Fibroblast of pulmonary artery (primary cell): ENCODE measurements at regions not wholly inside any gene's neighbourhood (a gene's known extent, or its start where the extent isn't known, plus 50 kb on each side); places are given as distances from the start of the nearest gene placed in this dataset.

Experiments used
- DNase-seq: peaks from one replicate; pipeline ENCODE4 v3.0.0-alpha.2; 2010; ENCODE audit warnings: low read depth
- H3K4me3 ChIP-seq: replicated peaks from 2 replicates; pipeline ENCODE4 v1.5.1; 2011; ENCODE audit warnings: low read depth, mild to moderate bottlenecking, control low read depth, low read length, moderate library complexity
- TF ChIP-seq, protein P1 (sequence below): IDR thresholded peaks from 2 replicates; pipeline ENCODE4 v1.5.1; 2011; ENCODE audit warnings: mild to moderate bottlenecking, control low read depth, low read length, inconsistent platforms; ENCODE audit errors: missing control alignments

DNA sequence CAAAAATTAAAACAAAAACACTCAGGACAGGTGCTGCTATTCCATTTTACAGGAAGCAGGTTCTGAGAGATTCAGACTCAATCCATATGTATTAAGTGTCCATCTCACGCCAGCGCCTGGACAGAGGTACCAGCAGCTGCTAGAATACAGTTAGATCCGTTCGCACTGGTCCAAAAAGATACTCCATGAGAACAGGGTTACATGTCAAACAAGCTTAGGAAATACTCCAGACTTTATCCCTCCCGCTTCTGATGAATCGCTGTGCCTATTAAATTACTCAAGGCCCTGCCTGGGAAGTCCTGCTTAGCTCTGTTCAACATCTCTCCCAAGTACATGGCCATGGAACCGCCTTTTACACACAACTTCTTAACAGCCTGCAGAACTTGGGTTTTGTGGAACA lies 50.2 kb upstream of the SLC35C1 start:
- DNase-seq: peak; percentile 46
- H3K4me3 ChIP-seq: no peak overlapping the region
- TF ChIP-seq, protein P1, sequence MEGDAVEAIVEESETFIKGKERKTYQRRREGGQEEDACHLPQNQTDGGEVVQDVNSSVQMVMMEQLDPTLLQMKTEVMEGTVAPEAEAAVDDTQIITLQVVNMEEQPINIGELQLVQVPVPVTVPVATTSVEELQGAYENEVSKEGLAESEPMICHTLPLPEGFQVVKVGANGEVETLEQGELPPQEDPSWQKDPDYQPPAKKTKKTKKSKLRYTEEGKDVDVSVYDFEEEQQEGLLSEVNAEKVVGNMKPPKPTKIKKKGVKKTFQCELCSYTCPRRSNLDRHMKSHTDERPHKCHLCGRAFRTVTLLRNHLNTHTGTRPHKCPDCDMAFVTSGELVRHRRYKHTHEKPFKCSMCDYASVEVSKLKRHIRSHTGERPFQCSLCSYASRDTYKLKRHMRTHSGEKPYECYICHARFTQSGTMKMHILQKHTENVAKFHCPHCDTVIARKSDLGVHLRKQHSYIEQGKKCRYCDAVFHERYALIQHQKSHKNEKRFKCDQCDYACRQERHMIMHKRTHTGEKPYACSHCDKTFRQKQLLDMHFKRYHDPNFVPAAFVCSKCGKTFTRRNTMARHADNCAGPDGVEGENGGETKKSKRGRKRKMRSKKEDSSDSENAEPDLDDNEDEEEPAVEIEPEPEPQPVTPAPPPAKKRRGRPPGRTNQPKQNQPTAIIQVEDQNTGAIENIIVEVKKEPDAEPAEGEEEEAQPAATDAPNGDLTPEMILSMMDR: no peak

- TF ChIP-seq, protein P1: no peak
- DNase-seq: peak; percentile 52
- no peak overlapping the region for H3K4me3 ChIP-seq
These were observed 50.7 kb upstream of the SLC35C1 start for GRCh38 chr11:45754261-45754709.

GRCh38 chr11:45752106-45752505 lies 52.8 kb upstream of the SLC35C1 start:
- no peak overlapping the region for H3K4me3 ChIP-seq
- TF ChIP-seq, protein P1: no peak
- no peak for DNase-seq

DNA sequence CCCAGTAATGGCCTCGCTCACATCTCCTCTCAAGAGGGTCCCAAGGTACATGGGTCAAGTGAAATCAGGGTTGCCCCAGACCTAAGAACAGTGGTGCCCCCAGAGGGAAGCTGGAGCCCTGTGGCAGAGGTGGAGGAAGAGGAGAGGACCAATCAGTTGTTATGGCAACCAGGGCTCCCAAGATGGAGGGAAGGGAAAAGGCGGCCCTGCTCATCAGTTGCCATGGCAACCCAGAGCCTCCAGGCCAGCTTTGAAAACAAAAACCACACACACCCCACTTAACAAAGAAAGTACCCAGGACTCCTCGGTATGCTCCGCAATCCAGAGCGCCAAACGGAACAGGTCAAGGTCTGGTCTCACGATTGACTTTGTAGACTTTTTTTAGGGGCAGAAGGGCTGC lies 53.5 kb upstream of the SLC35C1 start:
- H3K4me3 ChIP-seq: no peak overlapping the region
- DNase-seq: no peak
- TF ChIP-seq, protein P1: no peak

- DNase-seq: no peak
- TF ChIP-seq, protein P1: no peak
- no peak overlapping the region for H3K4me3 ChIP-seq
These were observed 54.5 kb upstream of the SLC35C1 start for GRCh38 chr11:45750439-45750838.

- TF ChIP-seq, protein P1: no peak
- DNase-seq: no peak
- no peak overlapping the region for H3K4me3 ChIP-seq
These were observed 56.1 kb upstream of the SLC35C1 start for GRCh38 chr11:45748801-45749200.

DNA sequence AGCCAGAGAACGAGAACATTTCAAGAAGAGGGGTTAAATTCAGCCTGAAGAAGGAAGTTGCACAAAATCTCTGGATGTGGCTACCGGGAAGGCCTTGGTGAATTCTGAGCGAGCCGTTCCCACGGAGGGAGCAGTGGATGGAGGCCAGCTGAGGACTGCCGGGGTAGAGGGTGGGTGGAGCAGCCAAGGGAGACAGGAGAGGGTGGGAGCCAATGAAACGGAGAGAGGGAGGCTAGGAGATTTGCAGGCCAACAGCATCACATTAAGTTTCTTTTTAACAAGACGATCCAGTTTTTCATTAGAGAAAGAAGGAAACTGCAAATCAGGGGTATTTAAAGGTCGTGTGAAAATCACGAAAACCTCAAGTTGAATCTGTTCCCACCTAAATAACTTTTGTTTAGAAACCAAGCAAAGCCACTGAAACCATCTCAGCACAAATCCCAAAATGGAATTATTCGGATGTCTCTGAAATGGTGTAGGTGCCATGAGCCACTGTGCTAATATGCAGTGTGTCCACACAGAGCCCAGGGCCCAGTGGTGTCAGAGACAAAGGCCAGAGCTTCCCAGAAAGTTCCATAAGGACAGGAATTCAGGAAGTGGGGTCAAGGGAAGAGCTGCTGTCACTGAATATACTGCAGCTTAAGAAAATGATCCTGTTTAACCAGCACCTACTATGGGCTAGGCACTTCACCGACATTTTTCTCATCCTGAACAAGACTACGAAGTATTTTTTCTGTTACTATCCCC lies 59.7 kb upstream of the SLC35C1 start:
- TF ChIP-seq, protein P1: no peak
- DNase-seq: peak; percentile 11
- no peak overlapping the region for H3K4me3 ChIP-seq
